HG03342 (cell line): ENCODE measurements at regions not wholly inside any gene's neighbourhood (a gene's known extent, or its start where the extent isn't known, plus 50 kb on each side); places are given as distances from the start of the nearest gene placed in this dataset.

Experiments
- ATAC-seq: cut with Tn5 transposase; IDR thresholded peaks from one replicate; pipeline ENCODE4 v1.9.1; 2021; ENCODE audit warnings: mild to moderate bottlenecking, moderate library complexity; ENCODE audit not compliant: unreplicated experiment

DNA sequence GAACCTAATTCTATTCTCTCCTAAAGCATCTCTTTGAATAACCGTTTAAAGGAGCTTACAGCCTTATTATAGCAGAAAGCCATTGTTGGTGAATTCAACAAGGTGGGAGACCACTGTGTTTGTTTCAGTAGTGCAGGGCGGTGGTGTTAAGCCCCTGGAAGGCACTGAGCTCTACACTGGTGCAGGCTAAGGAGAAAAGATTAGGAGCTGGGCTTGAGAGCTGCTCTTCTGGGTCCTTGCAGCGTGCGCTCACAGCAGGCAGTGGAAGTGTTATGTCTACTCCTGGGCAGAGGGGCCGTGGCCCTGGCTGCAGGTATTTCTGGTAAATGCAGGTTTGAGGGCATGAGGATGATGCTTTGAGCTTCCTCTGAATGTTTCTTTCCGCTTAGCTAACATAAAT is 361.2 kb downstream of the RNF144B start:
- no peak for ATAC-seq

DNA sequence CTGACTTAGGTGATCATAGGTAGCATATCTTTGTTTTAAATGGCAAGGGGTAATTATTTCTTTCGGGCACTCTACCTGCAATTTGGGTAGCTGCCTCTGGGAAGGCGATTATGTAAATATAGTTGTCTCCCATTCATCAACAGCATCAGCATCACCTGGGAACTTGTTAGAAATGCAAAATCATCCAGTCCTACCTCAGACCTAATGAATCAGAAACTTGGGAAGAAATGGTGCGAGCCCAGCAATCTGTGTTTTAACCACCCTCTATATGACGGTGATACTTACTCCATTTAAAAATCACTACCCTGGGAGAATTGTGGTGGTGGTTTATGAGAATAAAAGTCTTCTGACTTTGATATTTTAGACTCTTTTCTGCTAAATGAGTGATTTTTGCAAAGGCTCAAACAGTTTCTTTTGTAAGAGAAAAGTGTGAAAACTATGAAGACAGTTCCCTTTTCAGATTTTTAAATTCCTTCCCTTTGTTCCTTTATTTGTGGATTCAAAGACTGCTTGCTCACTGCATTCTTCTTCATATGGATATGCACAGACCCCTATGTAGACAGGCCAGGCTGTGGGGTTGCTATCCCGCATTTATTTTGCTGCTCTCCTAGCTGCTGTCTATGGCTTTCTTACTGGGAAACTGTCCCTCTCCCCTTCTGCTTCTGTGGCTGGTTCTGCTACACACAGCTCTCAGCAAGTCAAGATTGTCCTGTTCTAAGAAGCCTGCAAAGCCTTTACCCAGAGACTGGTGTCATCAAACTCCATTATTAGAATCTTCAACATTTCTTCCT is 365.3 kb downstream of the RNF144B start:
- ATAC-seq, result no peak

DNA sequence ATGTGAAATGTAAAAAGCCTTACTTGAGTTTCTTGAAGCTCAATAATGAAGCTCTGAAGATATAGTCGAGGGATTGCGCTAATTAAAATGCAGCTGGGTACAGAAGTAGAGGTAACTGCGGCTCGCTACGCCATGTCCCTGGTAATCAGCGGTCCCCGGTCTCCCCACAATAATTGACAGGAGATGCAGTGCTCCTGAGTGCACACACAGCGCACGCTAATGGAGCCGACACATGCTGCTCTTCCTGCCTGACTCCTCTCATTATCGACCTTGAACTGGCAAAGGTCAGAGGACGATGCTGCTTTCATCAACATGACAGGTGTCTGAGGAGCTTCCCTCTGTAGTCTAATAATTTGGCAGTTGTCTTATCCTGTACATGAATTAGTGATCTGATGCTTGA is 365.9 kb downstream of the RNF144B start:
- ATAC-seq, result no peak

DNA sequence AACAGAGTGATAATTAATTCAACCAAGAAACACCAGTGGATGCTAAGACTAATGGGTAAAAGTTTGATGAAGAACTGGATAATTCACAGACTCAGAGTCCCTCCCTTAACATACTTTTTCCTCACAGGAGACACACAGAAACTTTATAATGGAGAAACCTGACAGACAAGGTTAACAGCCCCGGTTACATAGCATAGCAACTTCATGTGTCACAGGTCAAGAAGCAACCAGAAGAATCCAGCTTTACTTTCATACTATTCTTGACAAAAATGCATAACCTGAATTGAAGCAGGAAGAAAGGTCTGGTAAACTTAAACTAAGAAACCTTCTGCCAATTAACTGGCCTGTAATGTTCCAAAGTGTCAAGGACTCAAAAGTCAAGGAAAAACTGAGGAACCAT is 375.9 kb downstream of the RNF144B start:
- no peak for ATAC-seq

DNA sequence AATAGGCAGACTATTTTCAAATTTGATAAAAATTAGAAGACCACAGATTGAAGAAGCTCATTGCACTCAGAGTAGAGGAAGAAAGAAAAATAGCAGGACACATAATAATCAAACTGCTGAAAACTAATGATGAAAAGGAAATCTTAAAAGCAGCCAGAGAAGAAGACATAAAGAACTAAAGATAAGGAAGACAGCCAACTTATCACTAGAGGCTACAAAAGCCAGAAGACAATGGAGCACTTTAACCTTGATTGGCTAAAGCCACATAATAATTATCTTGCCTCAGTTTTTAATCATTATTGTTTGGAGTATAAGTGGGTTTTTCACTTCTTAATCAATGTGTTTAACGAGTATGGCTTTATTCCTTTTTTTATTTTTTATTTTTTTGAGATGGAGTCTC is 397.6 kb downstream of the RNF144B start:
- ATAC-seq, result no peak

DNA sequence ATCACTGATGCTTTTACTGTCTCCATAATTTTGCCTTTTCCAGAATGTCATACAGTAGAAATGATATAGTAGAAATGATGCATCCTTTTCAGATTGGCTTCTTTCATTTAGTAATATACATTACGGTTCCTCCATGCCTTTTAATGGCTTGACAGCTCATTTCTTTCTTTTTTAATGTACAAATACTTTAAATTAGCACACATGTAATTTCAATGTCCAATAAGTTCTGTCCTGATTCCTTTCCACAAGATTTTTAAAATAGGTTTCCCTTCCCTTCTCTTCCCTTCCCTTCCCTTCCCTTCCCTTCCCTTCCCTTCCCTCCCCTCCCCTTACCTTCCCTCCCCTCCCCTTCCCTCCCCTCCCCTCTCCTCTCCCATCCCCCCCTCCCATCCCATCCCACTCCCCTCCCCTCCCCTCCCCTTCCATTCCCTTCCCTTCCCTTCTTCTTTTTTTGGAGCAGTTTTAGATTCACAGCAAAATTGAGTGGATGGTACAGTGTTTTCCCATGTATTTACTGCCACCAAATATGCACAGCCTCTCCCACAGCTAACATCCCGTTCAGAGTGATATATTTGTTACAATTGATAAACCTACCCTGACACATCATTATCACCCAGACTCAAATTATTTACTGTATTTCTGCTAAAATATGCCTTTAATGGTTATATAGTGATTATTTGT is 398.8 kb downstream of the RNF144B start:
- no peak for ATAC-seq

DNA sequence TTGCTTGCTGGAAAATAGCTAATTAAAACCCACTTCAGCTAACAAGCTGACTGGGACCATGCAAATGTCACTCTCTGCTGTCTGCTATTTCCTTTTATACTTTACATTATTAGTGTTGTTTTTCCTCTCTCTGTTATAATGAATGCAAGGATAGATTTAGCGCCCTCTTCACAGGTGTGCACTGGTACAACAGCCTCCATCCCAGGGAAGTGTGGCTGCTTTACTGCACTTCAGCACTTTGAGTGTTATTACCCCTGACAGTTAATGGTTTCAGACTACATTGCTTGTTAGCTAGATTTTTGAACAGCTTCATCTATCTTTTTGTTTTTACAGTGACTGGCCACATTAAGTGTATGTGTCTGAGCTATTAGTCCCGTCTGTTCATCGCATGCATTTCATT is 405.7 kb downstream of the RNF144B start:
- ATAC-seq, result no peak

DNA sequence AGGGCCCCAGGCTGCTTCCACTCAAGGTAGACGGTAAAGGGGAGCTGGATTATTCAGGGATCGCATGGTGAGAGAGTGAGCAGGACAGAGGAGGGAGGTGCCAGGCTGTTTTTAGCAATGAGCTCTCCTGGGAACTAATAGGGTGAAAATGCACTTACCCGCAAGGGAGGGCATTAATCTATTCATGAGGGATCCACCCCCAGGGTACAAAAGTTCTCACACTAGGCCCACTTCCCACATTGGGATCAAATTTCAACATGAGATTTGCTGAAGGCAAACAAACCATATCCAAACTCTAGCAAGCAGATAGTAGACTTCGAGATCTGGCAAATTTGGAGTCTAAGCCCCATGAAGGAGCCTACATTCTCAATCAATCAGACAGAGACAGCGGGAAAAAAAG is 408.6 kb downstream of the RNF144B start:
- ATAC-seq, result no peak

DNA sequence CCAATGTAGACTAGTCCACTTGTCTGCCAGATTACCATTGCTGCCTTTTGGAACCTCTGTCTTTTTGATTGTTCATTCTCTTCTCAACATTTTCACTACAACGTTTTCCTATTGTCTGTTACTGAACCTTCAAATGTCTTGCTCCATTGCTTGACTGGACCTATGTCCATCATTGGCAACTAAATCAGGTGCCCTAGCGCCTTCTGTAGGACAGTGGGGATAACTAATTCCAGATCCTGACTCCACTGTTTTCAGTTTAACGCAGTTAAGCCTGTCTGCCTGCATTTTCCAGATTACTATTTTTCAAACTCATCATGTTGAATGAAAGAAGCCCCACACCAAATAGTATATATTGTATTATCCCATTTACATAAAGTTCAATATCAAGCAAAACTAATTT is 433.6 kb downstream of the RNF144B start:
- no peak for ATAC-seq

DNA sequence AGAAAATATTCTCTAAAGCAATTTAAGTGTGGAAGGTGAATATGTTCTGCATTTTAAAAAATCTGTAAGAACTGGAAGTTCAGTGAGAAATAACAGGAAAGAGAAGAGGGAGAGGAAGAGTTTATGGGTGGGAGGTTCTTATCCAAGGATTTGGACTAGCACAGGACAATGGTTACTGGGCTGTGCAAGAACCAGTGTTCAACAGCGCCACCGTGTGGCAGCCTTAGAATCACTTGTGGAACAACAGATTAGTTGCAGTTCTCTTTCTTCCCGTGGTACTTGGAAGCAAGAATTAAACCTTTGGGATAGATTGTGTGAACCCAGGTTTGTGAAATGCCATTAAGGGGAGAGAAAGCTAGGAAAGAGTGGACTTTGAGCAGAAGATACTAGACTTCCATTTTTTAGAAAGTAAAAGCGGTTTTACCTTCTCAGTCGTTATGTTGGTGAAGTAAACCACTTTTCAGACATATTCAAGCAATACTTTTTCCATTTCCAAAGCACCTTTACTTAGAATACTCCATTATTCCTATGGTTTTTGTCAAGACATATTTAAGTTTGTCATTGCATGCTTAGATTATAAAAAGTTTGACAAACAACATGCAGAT is 436.7 kb downstream of the RNF144B start:
- ATAC-seq, result no peak

DNA sequence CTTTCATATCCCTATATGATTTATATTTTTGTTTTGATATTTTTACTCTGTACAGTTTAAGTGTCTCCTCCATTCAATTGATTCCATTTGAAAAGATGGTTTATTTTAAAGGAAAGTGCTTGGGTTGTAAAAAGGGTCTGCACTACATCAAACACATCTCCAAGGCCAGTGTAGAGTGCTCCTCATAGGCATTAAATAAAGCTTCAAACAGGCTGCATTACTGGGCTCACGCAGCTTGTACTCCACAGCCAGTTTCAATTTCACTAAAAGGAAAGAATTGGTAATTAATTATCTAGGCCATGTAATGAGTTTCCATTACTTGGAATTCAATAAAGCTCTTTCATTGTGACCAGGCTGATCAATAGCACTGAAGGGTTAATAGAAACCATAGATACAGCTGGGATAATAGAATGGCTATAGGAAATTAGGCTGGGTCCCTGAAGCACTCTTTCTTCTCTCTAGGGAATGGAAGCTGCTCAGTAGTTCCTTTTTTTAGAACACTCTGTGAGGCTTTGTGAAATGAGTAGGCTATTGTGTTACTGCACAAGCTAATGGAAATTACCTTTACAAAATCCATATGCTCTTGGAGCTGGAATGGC is 442.2 kb downstream of the RNF144B start:
- ATAC-seq, result no peak

DNA sequence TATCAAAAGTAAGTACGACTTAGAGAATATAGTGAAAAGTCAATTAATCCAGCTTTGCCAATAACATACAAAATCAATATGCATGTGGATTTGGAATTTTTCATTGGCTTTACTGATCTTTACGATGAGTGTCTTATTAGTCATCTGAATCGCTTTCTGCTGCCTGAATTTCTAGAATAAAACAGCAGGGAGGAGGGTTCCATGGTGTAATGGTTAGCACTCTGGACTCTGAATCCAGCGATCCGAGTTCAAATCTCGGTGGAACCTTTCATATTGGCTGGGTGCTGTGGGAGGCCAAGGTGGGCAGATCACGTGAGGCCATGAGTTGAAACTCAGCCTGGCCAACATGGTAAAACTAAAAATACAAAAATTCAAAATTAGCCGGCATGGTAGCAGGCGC is 448.8 kb downstream of the RNF144B start:
- no peak for ATAC-seq

DNA sequence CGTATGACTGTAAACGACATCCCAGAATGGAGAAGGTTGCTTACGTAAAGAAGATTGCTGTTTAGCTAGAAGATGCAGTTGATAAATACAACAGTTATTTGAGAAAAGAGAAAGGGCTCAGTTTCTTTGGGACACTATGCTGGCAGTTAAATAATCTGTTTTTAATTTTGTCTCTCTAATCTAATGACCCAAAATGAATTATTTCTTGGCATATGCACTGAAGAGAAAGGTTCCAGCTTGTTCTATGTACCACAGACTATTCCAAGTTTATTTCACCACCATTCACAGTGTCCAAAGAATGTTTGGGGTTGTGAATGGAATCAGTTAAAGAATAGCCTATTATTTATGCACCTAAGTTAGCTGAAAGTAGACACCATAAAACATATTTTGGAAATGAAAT is 449.9 kb downstream of the RNF144B start:
- ATAC-seq, result no peak

DNA sequence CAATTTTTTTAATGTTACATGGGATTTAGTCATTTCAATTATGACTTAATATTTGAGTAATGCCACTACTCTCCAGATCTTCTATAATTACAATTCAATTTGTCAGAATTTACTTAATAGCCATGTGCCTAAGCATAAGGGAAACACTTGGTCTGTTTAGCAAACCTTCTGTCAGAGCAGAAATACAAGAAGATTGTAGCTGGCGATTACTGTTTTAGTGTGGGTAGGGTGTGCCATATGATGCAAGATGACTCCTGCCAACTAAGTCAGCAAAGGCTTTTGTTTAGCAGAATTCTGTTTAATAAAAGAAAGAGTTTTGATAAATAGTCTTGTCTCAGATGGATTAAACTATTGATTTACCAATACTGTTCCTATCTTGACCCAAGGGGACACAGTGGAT is 455.4 kb downstream of the RNF144B start:
- no peak for ATAC-seq

DNA sequence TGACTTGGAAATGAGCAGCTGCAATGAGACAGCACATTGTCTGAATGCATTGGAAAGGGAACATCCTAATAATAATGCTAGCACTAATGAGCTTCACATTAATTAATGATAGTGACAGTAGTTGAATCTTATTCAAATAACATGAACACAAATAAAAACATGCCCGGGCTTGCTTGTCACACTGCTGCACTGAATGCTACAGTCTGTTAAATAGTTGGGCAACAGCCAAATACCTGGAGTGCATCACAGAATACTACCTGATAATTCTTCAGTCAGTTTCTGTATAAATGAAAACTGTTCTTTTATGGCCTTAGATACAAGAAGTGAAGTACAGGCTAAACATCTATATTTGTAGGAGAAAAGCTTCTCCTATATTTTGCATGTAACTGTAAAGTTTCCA is 458.7 kb downstream of the RNF144B start:
- ATAC-seq, result no peak

DNA sequence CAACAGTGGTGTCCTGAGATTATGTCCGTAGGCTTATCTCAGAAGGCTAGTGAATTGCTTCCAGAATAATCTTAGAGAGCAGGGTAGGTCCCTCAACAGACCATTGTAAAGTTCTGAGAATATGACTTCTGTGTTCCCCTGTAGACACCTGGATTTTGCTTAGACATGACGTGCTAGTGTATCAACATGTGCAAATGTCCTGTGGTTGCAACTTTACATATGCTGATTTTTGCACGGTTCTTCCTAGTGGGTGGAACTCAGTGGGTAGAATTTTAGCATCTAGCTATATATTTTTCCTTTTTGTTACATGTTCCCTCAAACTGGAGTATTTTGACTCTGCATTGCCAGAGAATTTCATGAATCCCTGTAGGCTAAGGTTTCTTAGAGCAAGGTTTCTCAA is 459.2 kb downstream of the RNF144B start:
- ATAC-seq, result no peak

DNA sequence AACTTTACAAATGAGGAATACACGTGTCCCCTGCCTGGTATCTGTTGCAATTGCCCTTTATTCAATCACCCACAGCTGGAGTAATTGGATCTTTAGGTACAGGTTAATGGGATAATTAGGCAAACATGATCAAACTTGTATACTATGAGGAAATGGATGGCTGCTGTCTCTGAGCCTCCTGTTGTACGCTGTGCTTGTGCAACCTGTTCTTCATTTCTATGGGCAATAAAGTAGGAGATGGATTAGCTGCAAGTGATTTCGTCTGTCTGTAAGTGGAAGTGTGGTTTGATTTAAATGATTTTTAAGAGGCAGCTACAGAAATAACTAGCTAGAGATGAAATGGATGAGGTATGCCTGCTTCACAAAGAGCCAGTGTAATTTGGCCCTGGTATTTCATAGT is 474.1 kb downstream of the RNF144B start:
- no peak for ATAC-seq

DNA sequence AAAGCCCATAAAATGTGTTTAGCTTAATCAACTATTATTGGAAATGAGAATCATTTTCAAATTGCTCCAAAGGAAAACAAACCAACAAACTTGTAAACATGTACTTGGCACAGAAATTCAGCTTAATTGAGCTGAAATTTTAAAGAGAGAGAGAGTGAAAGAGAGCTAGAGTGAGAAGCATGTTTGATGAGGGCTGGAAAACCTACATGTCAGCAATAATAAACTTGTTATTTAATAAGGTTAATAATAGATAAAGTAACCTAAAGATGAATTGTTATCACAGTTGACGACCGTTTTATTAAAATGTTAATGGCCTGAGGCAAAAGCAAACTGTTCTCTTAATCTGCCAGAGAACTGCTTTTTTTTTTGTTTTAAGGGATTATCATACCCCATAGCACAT is 496.1 kb downstream of the RNF144B start:
- no peak for ATAC-seq

DNA sequence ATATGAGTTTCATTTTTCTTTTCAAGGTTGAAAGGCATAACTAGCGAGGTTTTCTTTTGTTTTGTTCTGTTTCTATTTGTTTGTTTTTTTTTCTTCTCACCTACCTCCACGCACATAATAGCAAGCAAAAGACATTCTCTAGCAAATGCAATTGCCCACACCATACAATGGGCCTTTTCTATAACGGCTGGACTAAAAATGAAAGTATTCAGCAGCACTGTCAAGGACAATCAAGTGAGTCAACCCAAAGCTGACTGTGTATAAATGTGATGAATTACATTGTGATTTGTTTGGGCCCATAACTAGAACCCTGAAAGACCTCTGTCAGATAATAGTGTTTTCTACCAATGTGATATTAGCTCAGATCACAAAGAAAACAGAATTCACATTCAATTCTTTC is 496.7 kb downstream of the RNF144B start:
- ATAC-seq, result no peak

DNA sequence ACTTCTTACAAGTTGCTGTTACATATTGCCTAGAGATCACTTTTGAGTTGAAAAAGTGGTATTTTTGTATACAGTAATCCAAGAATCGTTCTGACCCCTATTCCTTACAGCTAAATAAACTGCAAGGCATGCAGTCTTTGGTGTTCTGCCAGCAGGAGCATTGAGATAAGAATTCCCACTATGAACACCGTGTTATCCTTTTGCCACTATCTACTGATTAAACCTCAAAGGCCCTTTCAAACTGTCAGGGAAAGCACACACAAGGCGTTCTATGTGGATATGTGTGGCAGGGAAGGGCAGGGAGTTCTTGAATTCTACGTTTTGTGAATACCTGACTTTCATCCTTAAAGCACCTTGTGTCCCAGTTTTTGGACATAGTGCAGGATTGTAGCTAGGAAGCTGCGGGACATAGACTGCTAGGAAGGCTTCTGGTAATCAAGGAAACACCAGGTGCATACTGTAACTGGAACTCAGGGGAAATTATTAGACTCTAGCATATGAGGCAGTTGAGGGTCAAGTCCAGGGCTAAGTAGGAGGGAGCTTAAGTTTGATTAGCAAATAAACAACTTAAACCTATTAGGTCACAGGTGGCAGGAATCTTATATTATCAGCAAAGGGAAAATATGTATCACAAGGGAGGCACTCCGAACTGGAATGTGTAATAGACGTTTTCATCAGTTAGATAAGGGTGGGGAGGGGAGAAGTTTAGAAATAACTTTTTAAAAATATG is 506.6 kb downstream of the RNF144B start:
- ATAC-seq, result no peak

DNA sequence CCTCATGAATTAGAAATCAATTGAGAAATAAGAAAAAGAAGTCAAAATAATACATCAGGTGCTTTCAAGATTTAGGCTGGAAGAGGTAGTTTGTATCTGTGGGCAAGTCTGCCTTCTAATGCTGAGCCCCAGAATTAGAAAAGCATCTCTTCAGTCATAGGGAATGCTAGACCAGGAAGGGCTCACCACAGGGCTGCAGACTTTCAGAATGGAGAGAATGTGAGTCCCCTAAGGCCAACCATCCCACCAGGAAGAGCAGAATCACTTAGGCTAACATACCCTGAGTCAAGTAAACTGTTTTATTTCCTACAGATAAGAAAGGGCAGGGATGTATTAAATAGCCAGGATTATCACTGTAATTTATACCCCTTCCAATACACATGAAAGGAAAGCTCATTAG is 510.2 kb downstream of the RNF144B start:
- ATAC-seq, result no peak
